ENCODE measurements at regions not wholly inside any gene's neighbourhood (a gene's known extent, or its start where the extent isn't known, plus 50 kb on each side); places are given as distances from the start of the nearest gene placed in this dataset.
"Not testable (repeated sequence)": the region's sequence is repeated elsewhere in the genome, so short reads cannot be mapped to it uniquely, and the experiment has no call there.

- H3K9me3 Mint-ChIP-seq, result no peaks in the 10 kb centered on the region
- H3K4me3 Mint-ChIP-seq, result no peak overlapping the region
- no peaks in the 10 kb centered on the region for H3K36me3 Mint-ChIP-seq (ENCODE audit: low read depth)
- ChIA-PET POLR2A (no interaction called here), CTCF (no interaction called here)
- DNase-seq, result no peak
- no peak overlapping the region for H3K27ac Mint-ChIP-seq
- H3K4me1 Mint-ChIP-seq, result no peaks in the 10 kb centered on the region
- H3K27me3 Mint-ChIP-seq, result no peaks in the 10 kb centered on the region
Observed at GRCh38 chr2:147008481-147008880, 836.3 kb upstream of the ACVR2A start.

- Mint-ChIP-seq H3K9me3 (no peaks in the 10 kb centered on the region), H3K27ac (no peak overlapping the region), H3K27me3 (no peaks in the 10 kb centered on the region), H3K4me1 (no peaks in the 10 kb centered on the region), H3K4me3 (no peak overlapping the region), H3K36me3 (ENCODE audit: low read depth) (no peaks in the 10 kb centered on the region)
- ChIA-PET CTCF (no interaction called here), POLR2A (no interaction called here)
- no peak for DNase-seq
Observed at GRCh38 chr2:147006736-147007141, 838.1 kb upstream of the ACVR2A start.

- Mint-ChIP-seq H3K27ac (no peak overlapping the region), H3K27me3 (no peaks in the 10 kb centered on the region), H3K4me3 (no peak overlapping the region), H3K9me3 (no peaks in the 10 kb centered on the region), H3K36me3 (ENCODE audit: low read depth) (no peaks in the 10 kb centered on the region), H3K4me1 (no peaks in the 10 kb centered on the region)
- DNase-seq, result no peak
- ChIA-PET POLR2A (no interaction called here), CTCF (no interaction called here)
Observed at GRCh38 chr2:147003081-147003480, 841.7 kb upstream of the ACVR2A start.

- POLR2A ChIA-PET, result no interaction called here
Observed at GRCh38 chr2:147002256-147002655, 842.6 kb upstream of the ACVR2A start.

GRCh38 chr2:147001061-147001460 is 843.8 kb upstream of the ACVR2A start:
- Mint-ChIP-seq H3K9me3 (no peaks in the 10 kb centered on the region), H3K4me1 (no peaks in the 10 kb centered on the region), H3K27me3 (no peaks in the 10 kb centered on the region), H3K27ac (no peak overlapping the region), H3K4me3 (no peak overlapping the region), H3K36me3 (ENCODE audit: low read depth) (no peaks in the 10 kb centered on the region)
- no peak for DNase-seq
- CTCF ChIA-PET, result no interaction called here
- POLR2A ChIA-PET, result no interaction called here

More at GRCh38 chr2:147002256-147002655, 842.6 kb upstream of the ACVR2A start:
- CTCF ChIA-PET, result no interaction called here
- no peak for DNase-seq
- Mint-ChIP-seq H3K4me1 (no peaks in the 10 kb centered on the region), H3K36me3 (ENCODE audit: low read depth) (no peaks in the 10 kb centered on the region), H3K27me3 (no peaks in the 10 kb centered on the region), H3K4me3 (no peak overlapping the region), H3K27ac (no peak overlapping the region), H3K9me3 (no peaks in the 10 kb centered on the region)

GRCh38 chr2:147000151-147000550 is 844.7 kb upstream of the ACVR2A start:
- H3K27ac Mint-ChIP-seq; CTCF ChIA-PET; POLR2A ChIA-PET; H3K27me3 Mint-ChIP-seq; H3K4me3 Mint-ChIP-seq; H3K36me3 Mint-ChIP-seq (ENCODE audit: low read depth); DNase-seq; H3K9me3 Mint-ChIP-seq; H3K4me1 Mint-ChIP-seq: not testable (repeated sequence)

GRCh38 chr2:146997945-146998344 is 846.9 kb upstream of the ACVR2A start:
- DNase-seq, result no peak
- Mint-ChIP-seq H3K36me3 (ENCODE audit: low read depth) (no peaks in the 10 kb centered on the region), H3K9me3 (no peaks in the 10 kb centered on the region), H3K27me3 (peaks cover 4% of the 10 kb centered on the region), H3K27ac (no peak overlapping the region), H3K4me1 (no peaks in the 10 kb centered on the region), H3K4me3 (no peak overlapping the region)
- ChIA-PET POLR2A (no interaction called here), CTCF (no interaction called here)

GRCh38 chr2:146997488-146997887 is 847.3 kb upstream of the ACVR2A start:
- peaks cover 4% of the 10 kb centered on the region for H3K27me3 Mint-ChIP-seq
- CTCF ChIA-PET, result interaction anchor here (1.5 kb wide), 1 partner anchor 16 kb away, joined by 4 read pairs; no protein-coding TSS in a partner anchor
- no peak overlapping the region for H3K4me3 Mint-ChIP-seq
- no peak for DNase-seq
- H3K9me3 Mint-ChIP-seq, result no peaks in the 10 kb centered on the region
- POLR2A ChIA-PET, result no interaction called here
- H3K4me1 Mint-ChIP-seq, result no peaks in the 10 kb centered on the region
- no peak overlapping the region for H3K27ac Mint-ChIP-seq
- no peaks in the 10 kb centered on the region for H3K36me3 Mint-ChIP-seq (ENCODE audit: low read depth)

GRCh38 chr2:146994246-146994645 is 850.6 kb upstream of the ACVR2A start:
- peaks cover 5% of the 10 kb centered on the region for H3K27me3 Mint-ChIP-seq
- POLR2A ChIA-PET, result no interaction called here
- H3K4me3 Mint-ChIP-seq, result no peak overlapping the region
- no peaks in the 10 kb centered on the region for H3K36me3 Mint-ChIP-seq (ENCODE audit: low read depth)
- CTCF ChIA-PET, result no interaction called here
- no peaks in the 10 kb centered on the region for H3K9me3 Mint-ChIP-seq
- no peaks in the 10 kb centered on the region for H3K4me1 Mint-ChIP-seq
- H3K27ac Mint-ChIP-seq, result no peak overlapping the region
- DNase-seq, result no peak

GRCh38 chr2:146992466-146992865 is 852.4 kb upstream of the ACVR2A start:
- no peak overlapping the region for H3K4me3 Mint-ChIP-seq
- no peaks in the 10 kb centered on the region for H3K4me1 Mint-ChIP-seq
- peaks cover 5% of the 10 kb centered on the region for H3K27me3 Mint-ChIP-seq
- POLR2A ChIA-PET, result no interaction called here
- CTCF ChIA-PET, result no interaction called here
- no peak overlapping the region for H3K27ac Mint-ChIP-seq
- H3K36me3 Mint-ChIP-seq (ENCODE audit: low read depth), result no peaks in the 10 kb centered on the region
- no peak for DNase-seq
- no peaks in the 10 kb centered on the region for H3K9me3 Mint-ChIP-seq

- H3K4me1 Mint-ChIP-seq, result no peaks in the 10 kb centered on the region
- no peak overlapping the region for H3K4me3 Mint-ChIP-seq
- no peak for DNase-seq
- no peaks in the 10 kb centered on the region for H3K36me3 Mint-ChIP-seq (ENCODE audit: low read depth)
- peaks cover 5% of the 10 kb centered on the region for H3K27me3 Mint-ChIP-seq
- ChIA-PET POLR2A (no interaction called here), CTCF (no interaction called here)
- no peak overlapping the region for H3K27ac Mint-ChIP-seq
- no peaks in the 10 kb centered on the region for H3K9me3 Mint-ChIP-seq
Observed at GRCh38 chr2:146992057-146992456, 852.8 kb upstream of the ACVR2A start.

GRCh38 chr2:146990311-146991054 is 854.3 kb upstream of the ACVR2A start:
- POLR2A ChIA-PET, result no interaction called here
- Mint-ChIP-seq H3K9me3 (no peaks in the 10 kb centered on the region), H3K36me3 (ENCODE audit: low read depth) (no peaks in the 10 kb centered on the region), H3K4me3 (no peak overlapping the region), H3K27me3 (peaks cover 5% of the 10 kb centered on the region), H3K4me1 (no peaks in the 10 kb centered on the region), H3K27ac (no peak overlapping the region)
- CTCF ChIA-PET, result no interaction called here
- DNase-seq, result no peak

GRCh38 chr2:146989741-146990140 is 855.1 kb upstream of the ACVR2A start:
- H3K27me3 Mint-ChIP-seq, result peaks cover 3% of the 10 kb centered on the region
- H3K4me3 Mint-ChIP-seq, result no peak overlapping the region
- no peaks in the 10 kb centered on the region for H3K9me3 Mint-ChIP-seq

GRCh38 chr2:146987996-146988395 is 856.8 kb upstream of the ACVR2A start:
- H3K27me3 Mint-ChIP-seq, result peaks cover 2% of the 10 kb centered on the region
- H3K4me3 Mint-ChIP-seq, result no peak overlapping the region
- no peaks in the 10 kb centered on the region for H3K9me3 Mint-ChIP-seq
- ChIA-PET CTCF (no interaction called here), POLR2A (no interaction called here)
- H3K36me3 Mint-ChIP-seq (ENCODE audit: low read depth), result no peaks in the 10 kb centered on the region
- no peaks in the 10 kb centered on the region for H3K4me1 Mint-ChIP-seq
- H3K27ac Mint-ChIP-seq, result no peak overlapping the region
- no peak for DNase-seq

More at GRCh38 chr2:146989741-146990140, 855.1 kb upstream of the ACVR2A start:
- H3K27ac Mint-ChIP-seq, result no peak overlapping the region
- ChIA-PET POLR2A (no interaction called here), CTCF (no interaction called here)
- H3K4me1 Mint-ChIP-seq, result no peaks in the 10 kb centered on the region
- H3K36me3 Mint-ChIP-seq (ENCODE audit: low read depth), result no peaks in the 10 kb centered on the region
- no peak for DNase-seq
